ENCODE measurements at regions not wholly inside any gene's neighbourhood (a gene's known extent, or its start where the extent isn't known, plus 50 kb on each side); places are given as distances from the start of the nearest gene placed in this dataset.
A peak's percentile ranks its signal among the peaks of the same experiment; 100 is the strongest.

- no peak for DNase-seq
Measured at GRCh38 chr12:76256904-76257303, 91.3 kb downstream of the BBS10 start.

- DNase-seq, result no peak
Measured at GRCh38 chr12:76256321-76256720, 91.9 kb downstream of the BBS10 start.

DNA sequence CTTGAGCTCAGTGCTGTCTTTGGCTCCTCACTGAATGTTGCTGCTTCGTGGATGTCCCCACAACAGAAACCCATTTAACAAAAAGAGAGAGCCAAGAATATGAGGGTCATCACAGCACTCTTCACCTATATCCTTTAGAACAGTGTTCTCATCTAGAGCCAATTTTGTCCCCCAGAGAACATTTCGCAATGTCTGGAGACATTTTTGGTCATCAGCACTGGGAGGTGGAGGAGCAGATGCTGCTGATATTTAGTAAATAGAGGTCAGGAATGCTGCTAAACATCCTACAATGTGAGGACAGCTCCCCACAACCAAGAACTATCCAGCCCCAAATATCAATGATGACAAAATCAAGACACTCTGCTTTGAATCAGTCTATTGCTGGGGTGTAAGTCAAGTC, 92.5 kb downstream of the BBS10 start:
- DNase-seq, result no peak

DNA sequence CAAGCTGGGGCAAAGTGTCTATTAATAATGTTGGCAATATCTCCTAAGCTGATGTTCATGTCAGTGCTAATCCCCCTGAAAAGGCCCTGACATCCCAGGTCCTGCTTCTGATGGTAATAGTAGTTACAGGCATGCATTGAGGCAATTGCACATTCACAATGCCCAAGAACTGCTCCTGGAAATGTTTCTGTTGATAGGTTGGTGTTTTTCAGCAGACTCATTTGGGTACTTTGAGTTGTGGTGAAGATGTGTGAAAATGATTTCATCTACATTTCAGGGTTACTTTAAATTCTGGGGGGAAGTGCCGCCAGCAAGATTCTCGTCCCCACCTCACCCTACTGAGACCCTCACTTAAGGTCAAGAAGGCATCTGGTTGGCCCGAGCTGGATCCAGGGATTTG, 92.9 kb downstream of the BBS10 start:
- DNase-seq, result no peak

- no peak for DNase-seq
Measured at GRCh38 chr12:76252031-76252430, 96.2 kb downstream of the BBS10 start.

GRCh38 chr12:76250256-76250655, 98.0 kb downstream of the BBS10 start:
- DNase-seq, result no peak

DNA sequence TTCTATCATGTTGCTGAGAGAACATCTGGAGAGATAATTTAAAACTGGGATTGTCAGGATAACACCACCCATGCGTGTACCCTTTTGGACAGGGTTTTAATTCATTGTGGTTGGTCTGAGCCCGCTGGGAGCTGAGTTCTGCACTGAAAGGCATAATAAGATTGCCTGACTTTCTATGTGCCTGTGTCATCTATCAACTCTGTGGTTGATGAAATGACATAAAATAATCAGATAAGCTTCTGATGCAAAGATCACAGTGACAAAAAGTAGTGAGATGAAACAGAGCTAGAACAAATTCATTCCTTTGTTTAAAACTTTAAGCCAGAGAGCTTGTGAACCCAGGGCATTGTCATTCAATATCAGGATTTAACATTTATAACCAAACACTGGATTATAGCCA, 98.7 kb downstream of the BBS10 start:
- DNase-seq, result no peak

GRCh38 chr12:76247992-76248391, 100.2 kb downstream of the BBS10 start:
- DNase-seq, result no peak

- DNase-seq, result no peak
Measured at GRCh38 chr12:76247026-76247646, 101.1 kb downstream of the BBS10 start.

DNA sequence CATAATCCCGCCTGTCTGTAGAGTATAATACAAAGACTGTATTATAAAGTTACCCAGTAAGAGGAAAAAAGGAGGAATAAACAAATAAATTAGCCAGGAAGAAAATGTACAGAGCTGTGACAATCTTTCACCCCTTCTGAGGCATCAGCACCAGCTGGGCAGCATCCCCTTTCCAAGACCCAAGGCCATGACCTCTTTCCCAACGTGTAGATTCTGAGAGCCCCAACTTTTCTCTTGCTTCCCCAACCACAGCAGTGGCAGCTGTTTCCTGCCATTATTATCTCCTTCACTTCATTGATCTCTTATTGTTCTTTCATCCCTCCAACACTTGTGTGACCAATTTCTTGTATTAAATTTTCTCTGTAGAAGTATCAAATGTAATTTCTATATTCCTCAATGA, 101.6 kb downstream of the BBS10 start:
- DNase-seq, result no peak

DNA sequence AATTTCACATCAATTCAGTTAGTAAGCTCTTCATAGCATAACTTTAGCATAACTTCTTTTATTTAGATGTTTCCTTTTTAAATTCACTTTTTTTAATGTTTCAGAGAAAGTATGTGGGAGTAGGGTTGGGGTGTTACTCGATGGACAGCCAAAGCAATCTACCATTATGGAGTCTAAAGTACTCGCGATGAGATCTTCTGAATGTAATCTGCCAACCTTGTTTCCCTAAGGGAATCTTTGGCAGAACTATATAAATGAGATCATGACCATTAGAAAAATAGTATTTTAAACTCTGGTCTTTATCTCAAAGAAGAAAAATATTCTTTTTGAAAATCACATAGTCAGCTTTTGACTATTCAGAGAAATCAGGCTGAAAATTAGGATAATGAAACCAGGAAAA, 103.9 kb downstream of the BBS10 start:
- DNase-seq, result no peak

DNA sequence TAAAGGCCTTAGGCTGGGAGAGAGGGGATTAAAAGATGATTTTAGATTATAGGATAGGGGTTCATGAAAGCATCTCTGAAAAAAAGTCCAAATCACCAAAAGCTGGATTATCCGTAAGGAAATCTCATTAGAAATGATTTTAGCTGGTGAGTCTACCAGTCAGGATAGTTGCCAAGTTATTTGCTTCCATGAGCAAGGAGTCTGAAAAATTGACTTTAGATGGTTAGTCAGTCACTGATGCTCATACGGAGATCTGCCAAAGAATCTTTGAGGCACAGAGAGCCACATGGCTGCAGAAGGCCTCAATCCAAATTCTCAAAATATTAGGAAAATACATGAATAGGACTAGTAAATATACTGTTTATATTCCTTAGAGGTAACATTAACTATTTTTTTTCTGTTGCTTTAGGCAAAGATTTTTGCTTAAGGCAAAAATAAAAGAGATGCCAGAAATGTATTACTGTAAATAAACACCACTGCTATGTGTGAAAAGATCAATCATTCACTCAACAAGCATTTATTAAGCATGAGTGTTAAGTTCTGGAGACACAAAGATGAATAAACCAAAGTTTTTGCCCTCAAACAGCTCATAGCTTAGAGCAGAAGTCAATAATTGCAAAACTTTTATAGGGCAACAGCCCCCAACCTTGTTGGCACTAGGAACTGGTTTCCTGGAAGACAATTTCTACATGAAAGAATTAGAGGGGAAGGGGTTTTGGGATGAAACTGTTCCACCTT, 105.2 kb downstream of the BBS10 start:
- DNase-seq, result no peak

- no peak for DNase-seq
Measured at GRCh38 chr12:76241371-76241770, 106.8 kb downstream of the BBS10 start.

DNA sequence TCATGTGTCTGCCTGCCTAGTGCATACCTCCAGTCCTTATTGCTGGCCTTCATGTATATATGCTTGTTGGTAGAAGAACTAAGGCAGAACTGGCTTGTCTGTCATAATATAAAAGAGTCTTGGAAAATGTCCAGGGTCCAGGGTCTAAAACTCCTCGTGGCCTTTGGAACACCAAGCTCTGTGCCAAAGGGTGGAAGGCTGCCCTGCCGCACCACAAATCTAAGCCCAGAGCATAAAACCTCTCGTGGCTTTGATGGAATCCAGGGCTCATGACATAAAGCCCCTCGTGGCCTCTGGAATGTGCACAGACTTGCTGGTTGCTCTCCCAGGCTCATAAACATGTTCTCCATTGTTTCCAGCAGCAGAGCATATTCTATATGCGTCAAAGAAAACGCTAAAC, 107.9 kb downstream of the BBS10 start:
- no peak for DNase-seq

GRCh38 chr12:76238688-76239087, 109.5 kb downstream of the BBS10 start:
- DNase-seq, result no peak

DNA sequence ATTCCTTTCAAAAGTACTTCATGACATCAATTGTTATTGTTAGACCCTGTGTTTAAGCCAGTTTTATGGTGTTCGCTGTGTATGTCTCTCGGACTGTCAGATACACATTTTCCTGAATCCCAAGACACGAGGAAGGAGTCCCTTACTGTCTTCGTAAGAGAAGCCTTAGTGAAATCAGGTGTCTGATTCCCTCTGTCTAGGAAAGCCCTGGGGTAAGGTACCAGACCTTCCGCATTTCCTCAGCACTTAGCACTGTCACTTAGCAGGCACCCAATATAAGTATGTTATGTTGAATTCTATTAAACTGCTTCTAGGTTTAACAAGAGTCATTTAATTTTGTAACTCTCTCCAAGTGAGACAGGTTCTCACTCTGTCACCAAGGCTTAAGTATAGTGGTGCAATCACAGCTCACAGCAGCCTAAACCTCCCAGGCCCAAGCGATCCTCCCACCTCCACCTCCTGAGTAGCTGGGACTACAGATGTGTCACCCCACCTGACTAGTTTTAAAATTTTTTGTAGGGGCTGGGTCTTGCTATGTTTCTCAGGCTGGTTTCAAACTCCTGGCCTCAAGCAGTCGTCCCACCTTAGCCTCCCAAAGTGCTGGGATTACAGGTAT, 111.0 kb downstream of the BBS10 start:
- no peak for DNase-seq

GRCh38 chr12:76236640-76237039, 111.6 kb downstream of the BBS10 start:
- peak; percentile 71 for DNase-seq

DNA sequence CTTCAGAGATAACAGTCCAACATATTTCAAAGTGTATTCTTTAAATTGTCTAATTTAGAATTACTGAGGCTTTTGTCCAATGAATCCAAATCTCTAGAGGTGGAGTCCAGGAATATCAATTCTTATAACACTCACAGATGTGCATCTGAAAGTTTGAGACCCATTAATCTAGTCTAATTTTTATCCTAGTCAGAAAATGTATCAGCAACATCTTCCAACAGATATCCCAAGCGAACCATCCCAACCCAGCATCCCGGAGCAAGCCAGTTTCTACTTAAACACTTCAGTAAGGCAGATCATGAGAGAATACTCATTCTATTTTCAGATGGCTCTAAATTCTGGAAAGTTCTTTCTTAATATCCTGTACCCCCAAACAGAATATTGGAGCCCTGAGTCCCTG, 113.5 kb downstream of the BBS10 start:
- no peak for DNase-seq

DNA sequence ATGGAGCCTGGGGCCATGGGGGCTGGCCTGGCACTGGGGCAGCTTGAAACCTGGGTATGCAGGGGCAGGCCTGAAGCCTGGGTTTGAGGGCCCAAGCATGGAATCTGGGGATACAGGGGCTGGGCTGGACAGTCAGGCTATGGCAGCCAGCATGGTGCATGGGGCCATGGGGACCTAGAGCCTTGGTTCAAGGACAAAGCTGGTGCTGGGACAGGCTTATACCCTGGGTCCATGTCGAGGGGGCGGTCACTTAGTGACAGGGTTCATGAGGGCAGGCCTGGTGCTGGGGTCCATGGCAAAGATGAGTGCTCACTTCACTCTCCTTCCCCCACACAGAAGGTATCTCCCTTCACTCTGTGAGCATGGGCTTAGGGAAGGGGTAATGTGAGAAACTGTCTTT, 116.2 kb downstream of the BBS10 start:
- DNase-seq, result no peak

GRCh38 chr12:76226956-76227355, 121.3 kb downstream of the BBS10 start:
- no peak for DNase-seq

DNA sequence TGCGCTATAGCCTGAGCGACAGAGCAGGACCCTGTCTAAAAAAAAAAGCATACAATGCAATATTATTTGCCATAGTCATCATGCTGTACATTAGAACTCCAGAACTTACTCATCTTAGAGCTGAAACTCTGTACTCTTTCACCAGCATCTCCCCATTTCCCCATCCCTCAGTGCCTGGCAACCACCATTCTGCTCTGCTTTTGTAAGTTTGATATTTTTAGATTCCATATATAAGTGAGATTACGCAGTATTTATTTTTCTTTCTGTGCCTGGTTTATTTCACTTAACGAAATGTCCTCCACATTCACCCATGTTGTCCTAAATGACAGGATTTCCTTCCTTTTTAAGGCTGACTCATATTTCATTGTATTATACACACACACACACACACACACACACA, 121.8 kb downstream of the BBS10 start:
- DNase-seq, result no peak

GRCh38 chr12:76223869-76224268, 124.3 kb downstream of the BBS10 start:
- DNase-seq, result no peak

DNA sequence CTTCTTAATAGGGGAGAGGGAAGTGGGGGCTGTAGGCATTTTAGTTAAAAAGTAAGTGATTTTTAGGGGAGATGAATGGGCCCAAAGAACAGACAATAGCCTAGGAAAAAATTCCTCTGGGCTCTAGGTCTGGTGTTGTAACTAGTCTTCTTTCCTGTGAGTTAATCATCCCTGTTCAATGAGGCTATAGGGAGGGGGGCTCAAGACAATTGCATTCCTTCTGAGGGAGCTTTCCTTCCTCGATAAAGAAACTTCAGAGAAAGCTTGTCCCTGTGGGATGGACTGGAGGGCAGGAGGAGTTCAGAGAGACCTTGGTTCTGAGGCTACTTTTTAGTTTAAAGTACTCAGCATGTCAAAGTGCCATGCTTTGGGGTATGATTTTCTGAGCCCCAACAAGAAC, 127.2 kb downstream of the BBS10 start:
- DNase-seq, result no peak

DNA sequence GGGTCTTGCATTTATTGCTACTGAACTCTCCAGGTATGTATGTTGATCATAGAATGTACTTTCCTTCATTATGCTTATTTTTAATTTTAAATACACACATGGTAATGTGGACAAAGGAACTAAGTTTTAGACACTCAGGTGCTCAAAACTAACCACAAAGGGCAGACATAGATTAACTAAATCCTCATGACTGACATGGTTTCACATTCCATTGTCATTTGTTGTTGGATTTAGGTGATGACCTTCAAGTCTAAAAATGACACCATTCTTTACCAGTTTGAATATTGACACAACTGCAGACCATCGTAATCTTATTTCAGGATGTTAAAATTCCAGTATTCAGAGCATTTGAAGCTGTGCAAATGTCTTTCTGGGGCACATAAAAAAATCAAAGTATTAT, 128.4 kb downstream of the BBS10 start:
- DNase-seq, result no peak

All from NCI-H226 (cell line).